IMR-90 (cell line): ENCODE measurements at regions not wholly inside any gene's neighbourhood (a gene's known extent, or its start where the extent isn't known, plus 50 kb on each side); places are given as distances from the start of the nearest gene placed in this dataset.

ENCODE experiments used
- CHD1 ChIP-seq: IDR thresholded peaks from 2 replicates; pipeline ENCODE4 v1.6.1; 2012; ENCODE audit warnings: low read depth, low read length, improper control_type of control experiment
- CTCF ChIP-seq: conservative IDR thresholded peaks from 2 replicates; pipeline ENCODE4 v1.5.1; 2012; ENCODE audit warnings: mild to moderate bottlenecking, low read depth, low read length, improper control_type of control experiment
- MAFK ChIP-seq: IDR thresholded peaks from 2 replicates; pipeline ENCODE4 v1.6.1; 2012; ENCODE audit warnings: low read depth, low read length, improper control_type of control experiment
- POLR2A ChIP-seq: IDR thresholded peaks from 2 replicates; pipeline ENCODE4 v1.6.1; 2012; ENCODE audit warnings: mild to moderate bottlenecking, low read depth, low read length
- RAD21 ChIP-seq: IDR thresholded peaks from 2 replicates; pipeline ENCODE4 v1.6.1; 2012; ENCODE audit warnings: low read length, improper control_type of control experiment
- RCOR1 ChIP-seq: IDR thresholded peaks from 2 replicates; pipeline ENCODE4 v1.6.1; 2012; ENCODE audit warnings: mild to moderate bottlenecking, low read length, improper control_type of control experiment; ENCODE audit not compliant: insufficient replicate concordance
- RFX5 ChIP-seq: IDR thresholded peaks from 2 replicates; pipeline ENCODE4 v1.8.0; 2012; ENCODE audit warnings: low read depth, mild to moderate bottlenecking, low read length, moderate library complexity
- SMC3 ChIP-seq: fragments of 150-350 bp; IDR thresholded peaks from 2 replicates; pipeline ENCODE4 v1.6.1; 2016; ENCODE audit warnings: low read depth, mild to moderate bottlenecking, antibody characterized with exemption, low read length, moderate library complexity
- USF2 ChIP-seq: fragments of 150-350 bp; IDR thresholded peaks from 2 replicates; pipeline ENCODE4 v1.6.1; 2017; ENCODE audit warnings: mild to moderate bottlenecking, antibody characterized with exemption, low read length, low read depth

GRCh38 chr1:182143825-182144645 lies 82.5 kb upstream of the ZNF648 start:
- no peak for TF ChIP-seq MAFK
- no peak for TF ChIP-seq RAD21
- TF ChIP-seq CTCF = no peak
- TF ChIP-seq RCOR1 = no peak
- TF ChIP-seq SMC3 = no peak
- TF ChIP-seq POLR2A = no peak
- TF ChIP-seq USF2 = no peak
- no peak for TF ChIP-seq CHD1
- no peak for TF ChIP-seq RFX5
